Adrenal gland (tissue), 9 donors: ENCODE measurements at regions not wholly inside any gene's neighbourhood (a gene's known extent, or its start where the extent isn't known, plus 50 kb on each side); places are given as distances from the start of the nearest gene placed in this dataset.

Experiments
- DNase-seq, 7 donors: peaks; one replicate each; pipeline ENCODE4 v3.0.0-alpha.2; 2019 to 2020
- H3K27ac ChIP-seq, 5 donors: fragments of 200-600 bp; sonication (generic) in 4 of 5; 1 replicate in 3 of 5; 2 replicates in 2 of 5; pipeline versions ENCODE4 v1.5.1 to v1.8.0; 2016 to 2020; ENCODE audit warnings: mild to moderate bottlenecking in 1 of 5
- H3K27me3 ChIP-seq: fragments of 200-600 bp; 2 replicates; pipeline ENCODE4 v1.8.0; 2021
- H3K36me3 ChIP-seq, 2 donors: fragments of 200-600 bp; replicated peaks in 1 of 2; 1 replicate in 1 of 2; 2 replicates in 1 of 2; pipeline versions ENCODE4 v1.5.1 to v1.8.0; 2018 to 2022
- H3K4me1 ChIP-seq, 2 donors: fragments of 200-600 bp; replicated peaks in 1 of 2; 1 replicate in 1 of 2; 2 replicates in 1 of 2; pipeline versions ENCODE4 v1.5.1 to v1.8.0; 2018 to 2021
- H3K4me3 ChIP-seq, 4 donors: fragments of 200-600 bp; sonication (generic) in 3 of 4; one replicate each; pipeline ENCODE4 v1.5.1; 2016 to 2018
- H3K9me3 ChIP-seq, 3 donors: fragments of 200-600 bp; sonication (generic) in 1 of 3; replicated peaks in 1 of 3; 1 replicate in 2 of 3; 2 replicates in 1 of 3; pipeline versions ENCODE4 v1.5.1 to v1.8.0; 2016 to 2021
- POLR2A ChIP-seq, 2 donors: fragments of 450-650 bp; IDR thresholded peaks; one replicate each; pipeline ENCODE4 v1.6.1; 2017; ENCODE audit warnings: antibody characterized with exemption in 2 of 2, mild to moderate bottlenecking in 2 of 2, moderate library complexity in 1 of 2
- WGBS, 4 donors: extraction: QIAGEN DNeasy Blood & Tissue Kit in 2 of 4; methylation state at CpG; one replicate each; pipeline versions ENCODE4 v1.1.5 to v1.1.7; 2013 to 2017; 5-methylcytosine and 5-hydroxymethylcytosine counted together
- intact Hi-C, 2 donors: fragments of 100-400 bp; cut with DNase I; formaldehyde crosslinking; loops; one replicate each; pipeline versions ENCODE4 v1.14.1 to v1.15.0; 2022 to 2023
- TF ChIP-seq, protein P1 (sequence below), 6 experiments: fragments of 450-650 bp in 4 of 6; fragments of 200-600 bp in 2 of 6; sonication (generic) in 1 of 6; IDR thresholded peaks; 1 replicate in 5 of 6; 2 replicates in 1 of 6; pipeline versions ENCODE4 v1.5.1 to v1.8.0; 2016 to 2021; ENCODE audit warnings: antibody characterized with exemption in 6 of 6, mild to moderate bottlenecking in 2 of 6, moderate library complexity in 1 of 6
- donor health status: healthy with polysubstance abuse.
- donor health status: Bipolar disorder and iron deficiency.
- donor health status: DM: yes; HTN: yes; CAD: no.
- donor health status: DM: no; HTN: no; CAD: no.
- donor health status: DM: no; HTN: no; CAD: no.

DNA sequence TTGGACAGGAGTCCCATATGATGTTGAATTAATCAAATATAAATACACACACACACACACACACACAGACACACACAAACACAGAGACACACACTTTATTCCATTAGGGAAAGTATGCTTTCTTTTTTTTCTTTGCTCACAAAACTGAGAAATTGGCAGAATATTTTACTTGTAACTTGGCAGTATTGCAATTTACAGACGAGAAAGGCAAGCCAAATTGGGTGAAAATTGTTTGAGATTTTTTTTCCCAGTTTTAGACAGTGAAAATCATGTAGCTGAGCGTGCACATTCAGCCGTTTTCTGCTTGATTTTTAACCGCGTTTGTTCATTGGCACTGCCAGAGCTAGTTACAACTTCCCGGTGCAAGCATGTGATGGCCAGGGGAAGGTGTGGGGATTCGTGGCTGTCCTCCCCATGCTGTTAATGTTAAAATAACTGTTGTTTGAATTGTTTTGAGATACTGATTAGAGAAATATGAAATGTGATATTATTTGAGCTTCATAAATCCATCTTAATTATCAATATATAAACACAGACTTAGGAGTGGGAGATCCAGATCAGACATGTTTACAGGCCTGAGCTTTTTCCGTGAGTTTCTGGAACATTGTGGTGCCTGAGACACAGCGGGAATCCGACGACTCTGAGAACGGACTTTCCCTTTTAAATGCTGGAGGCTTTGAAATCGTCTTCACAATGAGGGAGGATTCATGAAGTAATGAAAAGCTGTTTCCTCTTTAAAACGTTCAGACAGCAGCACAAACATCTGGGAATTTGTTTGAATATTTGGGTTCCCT, 125.5 kb downstream of the KCNRG start:
- Histone ChIP-seq H3K9me3 (no peaks in the 10 kb centered on the region), H3K27ac (peak overlapping the region in 3 of 5 donors; percentile 3 to 42 (median 38)), H3K4me1 (no peaks in the 10 kb centered on the region), H3K4me3 (no peak overlapping the region), H3K27me3 (no peaks in the 10 kb centered on the region), H3K36me3 (no peaks in the 10 kb centered on the region)
- intact Hi-C loops = no loop called here
- 59 to 63% (median 62%) methylated on average over 14 of the region's 14 CpGs for WGBS, 4 donors
- DNase-seq = no peak
- TF ChIP-seq POLR2A (IDR thresholded peaks at IDR 0.05) = no peak
- TF ChIP-seq, protein P1, sequence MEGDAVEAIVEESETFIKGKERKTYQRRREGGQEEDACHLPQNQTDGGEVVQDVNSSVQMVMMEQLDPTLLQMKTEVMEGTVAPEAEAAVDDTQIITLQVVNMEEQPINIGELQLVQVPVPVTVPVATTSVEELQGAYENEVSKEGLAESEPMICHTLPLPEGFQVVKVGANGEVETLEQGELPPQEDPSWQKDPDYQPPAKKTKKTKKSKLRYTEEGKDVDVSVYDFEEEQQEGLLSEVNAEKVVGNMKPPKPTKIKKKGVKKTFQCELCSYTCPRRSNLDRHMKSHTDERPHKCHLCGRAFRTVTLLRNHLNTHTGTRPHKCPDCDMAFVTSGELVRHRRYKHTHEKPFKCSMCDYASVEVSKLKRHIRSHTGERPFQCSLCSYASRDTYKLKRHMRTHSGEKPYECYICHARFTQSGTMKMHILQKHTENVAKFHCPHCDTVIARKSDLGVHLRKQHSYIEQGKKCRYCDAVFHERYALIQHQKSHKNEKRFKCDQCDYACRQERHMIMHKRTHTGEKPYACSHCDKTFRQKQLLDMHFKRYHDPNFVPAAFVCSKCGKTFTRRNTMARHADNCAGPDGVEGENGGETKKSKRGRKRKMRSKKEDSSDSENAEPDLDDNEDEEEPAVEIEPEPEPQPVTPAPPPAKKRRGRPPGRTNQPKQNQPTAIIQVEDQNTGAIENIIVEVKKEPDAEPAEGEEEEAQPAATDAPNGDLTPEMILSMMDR (IDR thresholded peaks at IDR 0.05) = no peak

DNA sequence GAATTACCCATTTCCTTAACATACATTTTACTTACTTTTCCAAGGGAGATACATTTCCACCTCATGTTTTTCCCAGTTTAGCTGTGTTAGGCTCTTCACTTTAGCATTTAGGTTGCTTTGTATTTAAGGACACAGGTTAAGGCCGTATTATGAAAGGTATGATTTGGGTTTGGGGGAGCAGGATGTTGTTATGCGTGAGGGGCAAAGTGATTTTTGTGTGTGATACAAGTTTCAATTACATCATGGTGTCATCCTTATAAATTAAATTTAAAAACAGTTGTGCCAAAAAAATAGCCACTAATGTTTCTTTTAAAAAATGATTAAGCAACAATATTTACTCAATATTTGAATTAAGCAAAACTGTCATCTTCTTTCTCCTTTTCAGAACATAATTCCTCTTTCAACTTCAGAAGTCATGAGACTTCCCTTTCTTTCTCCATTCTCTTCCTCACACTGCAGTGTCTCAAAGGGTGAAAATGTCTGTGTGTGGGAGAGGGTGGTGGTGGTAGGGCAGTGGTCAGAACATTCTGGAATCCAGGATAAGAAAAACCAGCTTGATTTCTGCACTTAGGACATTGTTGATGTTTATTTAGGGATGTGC, 126.2 kb downstream of the KCNRG start:
- no peak for DNase-seq
- no peaks in the 10 kb centered on the region for H3K36me3 ChIP-seq
- 74 to 95% (median 88%) methylated on average over 2 of the region's 2 CpGs for WGBS, 4 donors
- TF ChIP-seq, protein P1 (IDR thresholded peaks at IDR 0.05) = no peak
- no peak for TF ChIP-seq POLR2A (IDR thresholded peaks at IDR 0.05)
- H3K4me1 ChIP-seq = no peaks in the 10 kb centered on the region
- no peaks in the 10 kb centered on the region for H3K27me3 ChIP-seq
- no peaks in the 10 kb centered on the region for H3K9me3 ChIP-seq
- peak overlapping the region in 3 of 5 donors; percentile 3 to 56 (median 38) for H3K27ac ChIP-seq
- intact Hi-C loops = no loop called here
- H3K4me3 ChIP-seq = no peak overlapping the region

DNA sequence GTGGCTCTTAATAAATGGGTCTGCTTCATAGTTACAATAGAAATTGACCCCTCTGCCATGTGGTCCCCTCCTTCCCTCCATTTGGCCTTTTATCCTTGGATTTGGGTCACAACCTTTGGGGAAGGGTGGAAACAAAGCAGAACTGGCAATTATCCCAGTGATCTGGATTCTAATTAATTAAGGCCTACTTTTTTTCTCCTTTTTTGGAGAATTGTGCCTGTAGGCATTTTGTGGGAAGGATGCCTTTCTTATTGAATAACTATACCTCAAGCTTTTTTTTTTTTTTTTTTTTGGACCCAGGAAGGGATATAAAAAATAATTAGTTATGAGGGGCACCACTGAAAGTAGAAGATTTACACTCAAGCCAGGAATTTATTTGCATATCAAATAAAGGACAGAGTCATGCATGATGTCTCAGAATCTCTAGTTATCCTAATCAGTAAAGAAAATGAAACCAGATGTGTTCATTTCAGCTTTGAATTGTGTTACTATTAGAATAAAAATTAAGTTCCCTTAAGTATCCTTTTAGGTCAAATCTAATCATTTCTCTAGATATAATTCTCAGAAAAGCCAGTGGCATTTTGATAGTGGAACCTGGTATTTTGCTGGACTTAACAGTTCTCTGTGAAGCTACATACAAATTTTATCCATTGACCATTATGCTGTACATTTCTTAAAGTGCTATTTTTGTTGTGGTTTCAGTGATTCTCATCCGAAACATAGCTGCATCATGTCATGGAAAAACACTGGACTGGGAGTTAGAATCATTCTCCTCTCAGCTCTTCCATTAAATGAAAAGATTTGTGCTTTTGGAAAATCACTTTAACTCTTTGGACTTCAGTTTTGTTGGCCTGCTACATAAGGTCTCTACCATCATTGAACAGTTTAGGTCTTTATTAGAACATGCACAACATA, 129.3 kb downstream of the KCNRG start:
- Histone ChIP-seq H3K27me3 (no peaks in the 10 kb centered on the region), H3K9me3 (no peaks in the 10 kb centered on the region), H3K36me3 (no peaks in the 10 kb centered on the region), H3K27ac (no peak overlapping the region), H3K4me3 (no peak overlapping the region), H3K4me1 (no peaks in the 10 kb centered on the region)
- 58 to 67% (median 65%) methylated on average over 1 of the region's 1 CpG for WGBS, 4 donors
- no peak for TF ChIP-seq POLR2A (IDR thresholded peaks at IDR 0.05)
- TF ChIP-seq, protein P1 (IDR thresholded peaks at IDR 0.05) = no peak
- DNase-seq = no peak
- intact Hi-C loops = no loop called here

DNA sequence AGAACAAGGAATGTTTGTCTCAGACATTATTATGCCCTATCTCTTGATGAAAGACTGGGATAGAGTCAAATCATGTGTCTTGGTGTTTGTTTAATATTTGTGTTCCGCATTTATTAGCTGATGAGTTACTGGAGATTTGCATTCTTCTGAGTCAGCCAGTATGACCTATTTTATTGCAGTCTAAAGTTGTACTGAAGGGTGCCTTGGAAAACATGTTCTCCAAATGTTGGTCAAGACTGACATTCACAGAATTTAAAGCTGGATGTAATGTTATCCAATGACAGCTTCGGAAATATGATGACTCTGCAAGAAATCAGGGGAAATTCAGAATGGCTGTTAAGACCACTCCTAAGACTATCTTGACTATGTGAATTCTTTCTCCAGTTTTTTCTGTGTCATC, 134.0 kb downstream of the KCNRG start:
- no peak for TF ChIP-seq POLR2A (IDR thresholded peaks at IDR 0.05)
- TF ChIP-seq, protein P1 (IDR thresholded peaks at IDR 0.05) = no peak
- DNase-seq = no peak
- intact Hi-C loops = no loop called here
- no peaks in the 10 kb centered on the region for H3K9me3 ChIP-seq
- no peak overlapping the region for H3K27ac ChIP-seq
- WGBS, 4 donors = 87 to 94% (median 93%) methylated on average over 2 of the region's 2 CpGs
- no peak overlapping the region for H3K4me3 ChIP-seq
- no peaks in the 10 kb centered on the region for H3K36me3 ChIP-seq
- no peaks in the 10 kb centered on the region for H3K27me3 ChIP-seq
- peaks cover 0 to 14% of the 10 kb centered on the region in 2 donors for H3K4me1 ChIP-seq
